IMR-90 (cell line): ENCODE measurements at regions not wholly inside any gene's neighbourhood (a gene's known extent, or its start where the extent isn't known, plus 50 kb on each side); places are given as distances from the start of the nearest gene placed in this dataset.

Source experiments
- ATAC-seq: fragments of 200-7000 bp; cut with Tn5 transposase; 2 replicates; pipeline ENCODE4 v1.9.1; 2020; ENCODE audit warnings: low read depth, mild to moderate bottlenecking, moderate library complexity
- BruUV-seq: library from RNA; stranded (reverse); fragments of 400-500 nt; replicated peaks from 2 replicates; lab custom pipeline; 2021; lab: Mats Ljungman, UMichigan
- CTCF ChIA-PET: fragments of 300-600 bp; formaldehyde crosslinking; extraction: SDS; loops from one replicate; lab custom pipeline; 2021; ENCODE audit warnings: antibody characterized with exemption; lab: Yijun Ruan, JAX
- POLR2A ChIA-PET: fragments of 300-600 bp; sonication (Branson Sonifier 250); formaldehyde crosslinking; loops from one replicate; lab custom pipeline; 2022; ENCODE audit warnings: antibody characterized with exemption; ENCODE audit not compliant: unreplicated experiment; lab: Charles Lee
- DNase-seq: peaks from one replicate; pipeline ENCODE4 v3.0.0; 2013
- H2AFZ ChIP-seq: replicated peaks from 2 replicates; pipeline ENCODE3; 2013; ENCODE audit warnings: low read length, mild to moderate bottlenecking; ENCODE audit not compliant: poor library complexity
- H2AK5ac ChIP-seq: 2 replicates; pipeline ENCODE4 v1.6.1; 2013; ENCODE audit warnings: low read depth, low read length, inconsistent platforms
- H2AK9ac ChIP-seq: replicated peaks from 2 replicates; pipeline ENCODE3; 2013; ENCODE audit warnings: mild to moderate bottlenecking, low read depth, low read length, moderate library complexity; ENCODE audit not compliant: poor library complexity
- H2BK120ac ChIP-seq: 2 replicates; pipeline ENCODE4 v1.6.1; 2013; ENCODE audit warnings: low read depth, low read length, inconsistent platforms
- H2BK15ac ChIP-seq: 3 replicates; pipeline ENCODE4 v1.6.1; 2013; ENCODE audit warnings: low read depth, low read length, inconsistent platforms
- H2BK20ac ChIP-seq: 2 replicates; pipeline ENCODE4 v1.6.1; 2013; ENCODE audit warnings: low read depth, mild to moderate bottlenecking, inconsistent platforms, low read length, moderate library complexity
- H2BK5ac ChIP-seq: 2 replicates; pipeline ENCODE4 v1.6.1; 2013; ENCODE audit warnings: mild to moderate bottlenecking, low read depth, low read length, inconsistent platforms; ENCODE audit not compliant: poor library complexity, severe bottlenecking
- H3K14ac ChIP-seq: replicated peaks from 2 replicates; pipeline ENCODE4 v1.6.1; 2013; ENCODE audit warnings: low read depth, low read length, inconsistent platforms
- H3K18ac ChIP-seq: 2 replicates; pipeline ENCODE4 v1.6.1; 2013; ENCODE audit warnings: low read depth, low read length, control low read depth
- H3K23ac ChIP-seq: 2 replicates; pipeline ENCODE4 v1.6.1; 2013; ENCODE audit warnings: low read depth, low read length, inconsistent platforms
- H3K27ac ChIP-seq: 2 replicates; pipeline ENCODE4 v1.5.1; 2013; ENCODE audit warnings: mild to moderate bottlenecking, control low read depth, low read length; ENCODE audit not compliant: insufficient read depth
- H3K27me3 ChIP-seq: 2 replicates; pipeline ENCODE4 v1.6.1; 2013; ENCODE audit warnings: low read length; ENCODE audit not compliant: control insufficient read depth, insufficient read depth
- H3K36me3 ChIP-seq: 2 replicates; pipeline ENCODE4 v1.6.1; 2013; ENCODE audit warnings: low read length, mixed read lengths; ENCODE audit not compliant: control insufficient read depth, insufficient read depth
- H3K4ac ChIP-seq: 2 replicates; pipeline ENCODE4 v1.6.1; 2013; ENCODE audit warnings: low read depth, low read length, inconsistent platforms
- H3K4me1 ChIP-seq: 2 replicates; pipeline ENCODE4 v1.6.1; 2013; ENCODE audit warnings: low read length, mixed read lengths; ENCODE audit not compliant: control insufficient read depth, insufficient read depth
- H3K4me2 ChIP-seq: 2 replicates; pipeline ENCODE4 v1.6.1; 2013; ENCODE audit warnings: low read depth, mild to moderate bottlenecking, control low read depth, low read length, moderate library complexity
- H3K4me3 ChIP-seq: 2 replicates; pipeline ENCODE4 v1.5.1; 2013; ENCODE audit warnings: low read depth, mild to moderate bottlenecking, control low read depth, low read length, moderate library complexity; ENCODE audit not compliant: insufficient read depth
- H3K56ac ChIP-seq: 2 replicates; pipeline ENCODE4 v1.6.1; 2013; ENCODE audit warnings: low read length, inconsistent platforms; ENCODE audit not compliant: insufficient read depth; ENCODE audit errors: extremely low read depth
- H3K79me1 ChIP-seq, 2 experiments: 2 replicates each; pipeline ENCODE4 v1.6.1; 2013; ENCODE audit warnings: low read length in 2 of 2, inconsistent platforms in 1 of 2, low read depth in 1 of 2
- H3K9ac ChIP-seq: 2 replicates; pipeline ENCODE4 v1.6.1; 2013; ENCODE audit warnings: low read depth, low read length, control low read depth
- H3K9me1 ChIP-seq: 2 replicates; pipeline ENCODE4 v1.6.1; 2013; ENCODE audit warnings: low read length, inconsistent platforms; ENCODE audit not compliant: insufficient read depth
- H3K9me3 ChIP-seq: 2 replicates; pipeline ENCODE4 v1.6.1; 2013; ENCODE audit warnings: low read length; ENCODE audit not compliant: control insufficient read depth, insufficient read depth
- H4K20me1 ChIP-seq: 2 replicates; pipeline ENCODE4 v1.6.1; 2013; ENCODE audit warnings: low read length, inconsistent platforms; ENCODE audit not compliant: insufficient read depth
- H4K5ac ChIP-seq: 2 replicates; pipeline ENCODE4 v1.6.1; 2013; ENCODE audit warnings: mild to moderate bottlenecking, low read depth, low read length, control low read depth
- H4K8ac ChIP-seq, 2 experiments: 2 replicates each; pipeline ENCODE4 v1.6.1; 2013; ENCODE audit warnings: low read depth in 2 of 2, low read length in 2 of 2, control low read depth in 1 of 2, inconsistent platforms in 1 of 2
- H4K91ac ChIP-seq: 2 replicates; pipeline ENCODE4 v1.6.1; 2013; ENCODE audit warnings: low read depth, low read length, inconsistent platforms; ENCODE audit not compliant: insufficient read depth
- BHLHE40 ChIP-seq: fragments of 150-350 bp; IDR thresholded peaks from 2 replicates; pipeline ENCODE4 v1.6.1; 2016; ENCODE audit warnings: mild to moderate bottlenecking, low read depth, low read length
- CEBPB ChIP-seq: IDR thresholded peaks from 2 replicates; pipeline ENCODE4 v1.6.1; 2012; ENCODE audit warnings: low read depth, low read length, improper control_type of control experiment
- CTCF ChIP-seq: conservative IDR thresholded peaks from 2 replicates; pipeline ENCODE4 v1.5.1; 2012; ENCODE audit warnings: mild to moderate bottlenecking, low read depth, low read length, improper control_type of control experiment
- RAD21 ChIP-seq: IDR thresholded peaks from 2 replicates; pipeline ENCODE4 v1.6.1; 2012; ENCODE audit warnings: low read length, improper control_type of control experiment
- SMC3 ChIP-seq: fragments of 150-350 bp; IDR thresholded peaks from 2 replicates; pipeline ENCODE4 v1.6.1; 2016; ENCODE audit warnings: low read depth, mild to moderate bottlenecking, antibody characterized with exemption, low read length, moderate library complexity
- WGBS, 2 experiments: methylation state at CpG; one replicate each; pipeline versions ENCODE4 v1.1.5 to v1.1.7; 2013; ENCODE audit warnings: missing lambda C conversion rate in 2 of 2; ENCODE audit not compliant: insufficient read length in 1 of 2; ENCODE audit errors: extremely low coverage in 2 of 2; 5-methylcytosine and 5-hydroxymethylcytosine counted together
- dilution Hi-C: fragments of 300-500 bp; cut with HindIII; formaldehyde crosslinking; loops from one replicate; pipeline ENCODE4 v1.14.3; 2018; ENCODE audit warnings: low sequenced_read_pairs; ENCODE audit not compliant: unreplicated experiment
- in situ Hi-C: fragments of 300-500 bp; cut with MboI; formaldehyde crosslinking; loops from 3 replicates; pipeline ENCODE4 v1.14.3; 2019; ENCODE audit warnings: low sequenced_read_pairs, inconsistent platforms, mixed read lengths
- intact Hi-C: fragments of 100-400 bp; cut with micrococcal nuclease; formaldehyde crosslinking; loops from 2 replicates; pipeline ENCODE4 v1.10.0; 2022

GRCh38 chr3:35042210-35042991 is 596.9 kb upstream of the ARPP21 start:
- H2BK120ac ChIP-seq: no peak overlapping the region
- ChIA-PET POLR2A (no interaction called here), CTCF (no interaction called here)
- H3K18ac ChIP-seq: no peak overlapping the region
- no peaks in the 10 kb centered on the region for H3K4me1 ChIP-seq
- H2BK5ac ChIP-seq: no peak overlapping the region
- H2AFZ ChIP-seq: no peak overlapping the region
- no peak overlapping the region for H2BK20ac ChIP-seq
- WGBS, 2 experiments: 43% methylated on average over 1 of the region's 2 CpGs; no CpG with 5 or more reads in 1 of the 2 experiments
- no peaks in the 10 kb centered on the region for H3K9me1 ChIP-seq
- dilution Hi-C loops: no loop called here
- no peak overlapping the region for H3K4me2 ChIP-seq
- H2BK15ac ChIP-seq: no peak overlapping the region
- no peak overlapping the region for H3K9ac ChIP-seq
- H3K27ac ChIP-seq: no peak overlapping the region
- no peak overlapping the region for H4K5ac ChIP-seq
- no peak overlapping the region for H3K4ac ChIP-seq
- peaks cover 10% of the 10 kb centered on the region for H3K9me3 ChIP-seq
- in situ Hi-C loops: no loop called here
- no peak overlapping the region for H3K4me3 ChIP-seq
- no peaks in the 10 kb centered on the region for H4K20me1 ChIP-seq
- no peak overlapping the region for H3K56ac ChIP-seq
- no peak for DNase-seq
- no peak overlapping the region for H4K8ac ChIP-seq
- H3K27me3 ChIP-seq: no peaks in the 10 kb centered on the region
- no peak for ATAC-seq
- no TSS peak for BruUV-seq
- no peak overlapping the region for H3K23ac ChIP-seq
- no peak overlapping the region for H3K14ac ChIP-seq
- no peak overlapping the region for H4K91ac ChIP-seq
- H2AK5ac ChIP-seq: no peak overlapping the region
- no peaks in the 10 kb centered on the region for H3K79me1 ChIP-seq
- intact Hi-C loops: no loop called here
- no peak overlapping the region for H2AK9ac ChIP-seq
- H3K36me3 ChIP-seq: no peaks in the 10 kb centered on the region
- TF ChIP-seq BHLHE40 (no peak), CTCF (no peak), SMC3 (no peak), RAD21 (no peak), CEBPB (no peak)
